Gastrocnemius medialis (tissue), 4 donors: ENCODE measurements at regions not wholly inside any gene's neighbourhood (a gene's known extent, or its start where the extent isn't known, plus 50 kb on each side); places are given as distances from the start of the nearest gene placed in this dataset.

Source experiments
- ATAC-seq, 2 donors: fragments of 150-250 bp; one replicate each; pipeline ENCODE4 v1.9.1; 2016
- DNase-seq, 2 donors: peaks; one replicate each; pipeline ENCODE4 v3.0.0-alpha.2; 2019
- H3K27ac ChIP-seq, 4 donors: fragments of 200-600 bp; sonication (generic); 1 replicate in 1 of 4; 2 replicates in 3 of 4; pipeline ENCODE4 v1.5.1; 2016 to 2018; ENCODE audit warnings: mild to moderate bottlenecking in 2 of 4, moderate library complexity in 1 of 4
- H3K27me3 ChIP-seq, 3 donors: fragments of 200-600 bp; sonication (generic) in 2 of 3; 1 replicate in 1 of 3; 2 replicates in 2 of 3; pipeline versions ENCODE4 v1.5.1 to v1.6.0; 2016 to 2019; ENCODE audit warnings: mild to moderate bottlenecking in 1 of 3, moderate library complexity in 1 of 3
- H3K36me3 ChIP-seq, 2 donors: fragments of 200-600 bp; sonication (generic) in 1 of 2; one replicate each; pipeline ENCODE4 v1.5.1; 2017 to 2018
- H3K4me1 ChIP-seq, 2 donors: fragments of 200-600 bp; sonication (generic) in 1 of 2; one replicate each; pipeline ENCODE4 v1.5.1; 2016 to 2017; ENCODE audit warnings: mild to moderate bottlenecking in 2 of 2
- H3K4me3 ChIP-seq, 4 donors: fragments of 200-600 bp; sonication (generic) in 3 of 4; 1 replicate in 1 of 4; 2 replicates in 3 of 4; pipeline ENCODE4 v1.5.1; 2016 to 2019; ENCODE audit warnings: mild to moderate bottlenecking in 2 of 4
- H3K9me3 ChIP-seq, 3 donors: fragments of 200-600 bp; sonication (generic) in 2 of 3; 1 replicate in 1 of 3; 2 replicates in 2 of 3; pipeline ENCODE4 v1.5.1; 2016 to 2019
- CTCF ChIP-seq, 5 experiments: fragments of 450-650 bp in 3 of 5; fragments of 200-600 bp in 2 of 5; sonication (generic) in 2 of 5; IDR thresholded peaks in 4 of 5; conservative IDR thresholded peaks in 1 of 5; 1 replicate in 4 of 5; 2 replicates in 1 of 5; pipeline ENCODE4 v1.5.1; 2016 to 2019; ENCODE audit warnings: antibody characterized with exemption in 5 of 5, mild to moderate bottlenecking in 3 of 5, moderate library complexity in 3 of 5
- POLR2A ChIP-seq, 2 donors: fragments of 450-650 bp; IDR thresholded peaks; one replicate each; pipeline ENCODE4 v1.6.1; 2017; ENCODE audit warnings: antibody characterized with exemption in 2 of 2, mild to moderate bottlenecking in 2 of 2, moderate library complexity in 2 of 2
- in situ Hi-C, 4 donors: fragments of 200-750 bp; cut with MboI; loops; one replicate each; pipeline versions ENCODE4 v1.15.0 to v1.8.0; 2017; ENCODE audit warnings: low sequenced_read_pairs in 4 of 4
- intact Hi-C: fragments of 100-400 bp; cut with DNase I; formaldehyde crosslinking; loops from one replicate; pipeline ENCODE4 v1.15.1; 2023; ENCODE audit warnings: low total_unique reads

GRCh38 chr2:64905338-64906024 lies 83.7 kb upstream of the SLC1A4 start:
- H3K9me3 ChIP-seq: no peaks in the 10 kb centered on the region
- DNase-seq: peak in 1 of 2 donors; percentile 36
- intact Hi-C loops (no loop called here), in situ Hi-C loops (loop anchor here (25.0 kb wide), 4 partner anchors 257 to 682 kb away; no protein-coding TSS in a partner anchor)
- ATAC-seq: peak in 1 of 2 donors; percentile 45
- H3K4me3 ChIP-seq: no peak overlapping the region
- H3K27ac ChIP-seq: no peak overlapping the region
- no peaks in the 10 kb centered on the region for H3K27me3 ChIP-seq
- TF ChIP-seq CTCF (IDR thresholded peaks at IDR 0.05 in 4 of 5, conservative IDR thresholded peaks at IDR 0.05 in 1 of 5) (no peak), POLR2A (IDR thresholded peaks at IDR 0.05) (no peak)
- peaks cover 0 to under 1% of the 10 kb centered on the region in 2 donors for H3K4me1 ChIP-seq
- no peaks in the 10 kb centered on the region for H3K36me3 ChIP-seq

GRCh38 chr2:64906853-64907536 lies 82.2 kb upstream of the SLC1A4 start:
- intact Hi-C loops: no loop called here
- no peak overlapping the region for H3K4me3 ChIP-seq
- no peaks in the 10 kb centered on the region for H3K36me3 ChIP-seq
- H3K27me3 ChIP-seq: no peaks in the 10 kb centered on the region
- H3K27ac ChIP-seq: no peak overlapping the region
- H3K4me1 ChIP-seq: peaks cover 0 to 10% of the 10 kb centered on the region in 2 donors
- TF ChIP-seq CTCF (IDR thresholded peaks at IDR 0.05 in 4 of 5, conservative IDR thresholded peaks at IDR 0.05 in 1 of 5): no peak
- TF ChIP-seq POLR2A (IDR thresholded peaks at IDR 0.05): no peak
- no peaks in the 10 kb centered on the region for H3K9me3 ChIP-seq
- ATAC-seq: no peak
- no peak for DNase-seq
- in situ Hi-C loops: loop anchor here (25.0 kb wide), 4 partner anchors 255 to 680 kb away; no protein-coding TSS in a partner anchor

GRCh38 chr2:64908406-64908805 lies 80.8 kb upstream of the SLC1A4 start:
- no peak for DNase-seq
- TF ChIP-seq POLR2A (IDR thresholded peaks at IDR 0.05) (no peak), CTCF (IDR thresholded peaks at IDR 0.05 in 4 of 5, conservative IDR thresholded peaks at IDR 0.05 in 1 of 5) (no peak)
- Histone ChIP-seq H3K9me3 (no peaks in the 10 kb centered on the region), H3K27ac (no peak overlapping the region), H3K4me3 (no peak overlapping the region), H3K36me3 (no peaks in the 10 kb centered on the region), H3K4me1 (peaks cover 0 to 10% of the 10 kb centered on the region in 2 donors), H3K27me3 (no peaks in the 10 kb centered on the region)
- in situ Hi-C loops: loop anchor here (25.0 kb wide), 4 partner anchors 254 to 679 kb away; no protein-coding TSS in a partner anchor
- no peak for ATAC-seq
- intact Hi-C loops: no loop called here

- H3K4me1 ChIP-seq: peaks cover 0 to 10% of the 10 kb centered on the region in 2 donors
- intact Hi-C loops (no loop called here), in situ Hi-C loops (loop anchor here (10.0 to 25.0 kb wide), 6 partner anchors 252 to 677 kb away; no protein-coding TSS in a partner anchor)
- H3K9me3 ChIP-seq: no peaks in the 10 kb centered on the region
- ATAC-seq (no peak), DNase-seq (no peak)
- no peak overlapping the region for H3K27ac ChIP-seq
- TF ChIP-seq CTCF (IDR thresholded peaks at IDR 0.05 in 4 of 5, conservative IDR thresholded peaks at IDR 0.05 in 1 of 5) (no peak), POLR2A (IDR thresholded peaks at IDR 0.05) (no peak)
- no peaks in the 10 kb centered on the region for H3K27me3 ChIP-seq
- no peaks in the 10 kb centered on the region for H3K36me3 ChIP-seq
- no peak overlapping the region for H3K4me3 ChIP-seq
Measured at GRCh38 chr2:64910523-64910922, 78.7 kb upstream of the SLC1A4 start.
